ENCODE measurements at regions not wholly inside any gene's neighbourhood (a gene's known extent, or its start where the extent isn't known, plus 50 kb on each side); places are given as distances from the start of the nearest gene placed in this dataset.

DNA sequence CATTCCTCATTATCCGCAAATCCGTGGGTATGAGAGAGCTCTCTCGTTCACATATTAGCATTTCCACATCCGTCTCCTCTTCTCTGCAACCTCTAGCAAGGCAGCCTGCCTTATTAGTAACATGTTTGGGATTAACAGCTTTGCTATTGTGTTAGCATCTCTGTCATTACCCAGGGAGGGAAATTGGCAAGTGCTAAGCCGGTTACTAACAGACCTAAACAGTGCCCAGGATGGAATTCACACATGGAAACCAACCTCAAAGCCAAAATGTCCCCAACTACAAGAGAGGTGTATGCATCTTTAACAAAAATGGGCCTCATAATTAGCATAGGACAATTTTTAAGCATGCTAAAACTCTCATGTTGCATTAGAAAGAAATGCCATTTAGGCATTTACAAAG is 309.0 kb upstream of the MEIS1 start:
- TF ChIP-seq, protein P1, sequence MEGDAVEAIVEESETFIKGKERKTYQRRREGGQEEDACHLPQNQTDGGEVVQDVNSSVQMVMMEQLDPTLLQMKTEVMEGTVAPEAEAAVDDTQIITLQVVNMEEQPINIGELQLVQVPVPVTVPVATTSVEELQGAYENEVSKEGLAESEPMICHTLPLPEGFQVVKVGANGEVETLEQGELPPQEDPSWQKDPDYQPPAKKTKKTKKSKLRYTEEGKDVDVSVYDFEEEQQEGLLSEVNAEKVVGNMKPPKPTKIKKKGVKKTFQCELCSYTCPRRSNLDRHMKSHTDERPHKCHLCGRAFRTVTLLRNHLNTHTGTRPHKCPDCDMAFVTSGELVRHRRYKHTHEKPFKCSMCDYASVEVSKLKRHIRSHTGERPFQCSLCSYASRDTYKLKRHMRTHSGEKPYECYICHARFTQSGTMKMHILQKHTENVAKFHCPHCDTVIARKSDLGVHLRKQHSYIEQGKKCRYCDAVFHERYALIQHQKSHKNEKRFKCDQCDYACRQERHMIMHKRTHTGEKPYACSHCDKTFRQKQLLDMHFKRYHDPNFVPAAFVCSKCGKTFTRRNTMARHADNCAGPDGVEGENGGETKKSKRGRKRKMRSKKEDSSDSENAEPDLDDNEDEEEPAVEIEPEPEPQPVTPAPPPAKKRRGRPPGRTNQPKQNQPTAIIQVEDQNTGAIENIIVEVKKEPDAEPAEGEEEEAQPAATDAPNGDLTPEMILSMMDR (IDR thresholded peaks at IDR 0.05), result no peak
- TF ChIP-seq POLR2A (IDR thresholded peaks at IDR 0.05), result no peak

Measured in gastroesophageal sphincter (tissue), 3 donors.